AG10803 (cell line): ENCODE measurements at regions not wholly inside any gene's neighbourhood (a gene's known extent, or its start where the extent isn't known, plus 50 kb on each side); places are given as distances from the start of the nearest gene placed in this dataset.
"Not testable (repeated sequence)": the region's sequence is repeated elsewhere in the genome, so short reads cannot be mapped to it uniquely, and the experiment has no call there.

Experiments used
- DNase-seq: peaks from one replicate; pipeline ENCODE4 v3.0.0; 2010; ENCODE audit warnings: low read depth
- H3K4me3 ChIP-seq: 2 replicates; pipeline ENCODE4 v1.5.1; 2011; ENCODE audit warnings: mild to moderate bottlenecking, low read length, control low read depth
- CTCF ChIP-seq: conservative IDR thresholded peaks from 2 replicates; pipeline ENCODE4 v1.5.1; 2011; ENCODE audit warnings: mild to moderate bottlenecking, low read length, control low read depth, inconsistent platforms

GRCh38 chr5:173395933-173396308 lies 67.7 kb upstream of the STC2 start:
- H3K4me3 ChIP-seq, result no peak overlapping the region
- DNase-seq, result peak; percentile 14
- no peak for TF ChIP-seq CTCF

GRCh38 chr5:173395257-173395932 lies 67.2 kb upstream of the STC2 start:
- DNase-seq, result peak; percentile 68
- no peak overlapping the region for H3K4me3 ChIP-seq
- peak; percentile 62 for TF ChIP-seq CTCF

- DNase-seq, result peak; percentile 48
- no peak overlapping the region for H3K4me3 ChIP-seq
- no peak for TF ChIP-seq CTCF
These were observed 66.5 kb upstream of the STC2 start for GRCh38 chr5:173394701-173395100.

- no peak overlapping the region for H3K4me3 ChIP-seq
- no peak for TF ChIP-seq CTCF
- DNase-seq, result no peak
These were observed 64.0 kb upstream of the STC2 start for GRCh38 chr5:173392172-173392571.

GRCh38 chr5:173391031-173391430 lies 62.8 kb upstream of the STC2 start:
- H3K4me3 ChIP-seq, result no peak overlapping the region
- no peak for TF ChIP-seq CTCF
- no peak for DNase-seq

- not testable (repeated sequence) for H3K4me3 ChIP-seq, DNase-seq
These were observed 59.1 kb upstream of the STC2 start for GRCh38 chr5:173387293-173387692.

- no peak for DNase-seq
- TF ChIP-seq CTCF, result no peak
- no peak overlapping the region for H3K4me3 ChIP-seq
These were observed 57.7 kb upstream of the STC2 start for GRCh38 chr5:173385832-173386360.
